ENCODE measurements at regions not wholly inside any gene's neighbourhood (a gene's known extent, or its start where the extent isn't known, plus 50 kb on each side); places are given as distances from the start of the nearest gene placed in this dataset.

GRCh38 chr6:104305206-104305605 is 554.5 kb downstream of the HACE1 start:
- no peak for DNase-seq

GRCh38 chr6:104301951-104302350 is 557.8 kb downstream of the HACE1 start:
- DNase-seq: no peak

GRCh38 chr6:104286641-104287040 is 573.1 kb downstream of the HACE1 start:
- no peak for DNase-seq

GRCh38 chr6:104284872-104285271 is 574.8 kb downstream of the HACE1 start:
- DNase-seq: no peak

- no peak for DNase-seq
Observed at GRCh38 chr6:104282581-104282980, 577.1 kb downstream of the HACE1 start.

GRCh38 chr6:104281370-104281769 is 578.3 kb downstream of the HACE1 start:
- no peak for DNase-seq

- DNase-seq: no peak
Observed at GRCh38 chr6:104268389-104268788, 591.3 kb downstream of the HACE1 start.

- no peak for DNase-seq
Observed at GRCh38 chr6:104266922-104267321, 592.8 kb downstream of the HACE1 start.

- peak; percentile 42 for DNase-seq
Observed at GRCh38 chr6:104256646-104257045, 603.1 kb downstream of the HACE1 start.

GRCh38 chr6:104253236-104253635 is 606.5 kb downstream of the HACE1 start:
- DNase-seq: no peak

GRCh38 chr6:104252276-104252675 is 607.4 kb downstream of the HACE1 start:
- DNase-seq: no peak

GRCh38 chr6:104251651-104252050 is 608.1 kb downstream of the HACE1 start:
- no peak for DNase-seq

- DNase-seq: no peak
Observed at GRCh38 chr6:104240865-104241264, 618.9 kb downstream of the HACE1 start.

GRCh38 chr6:104239971-104240370 is 619.7 kb downstream of the HACE1 start:
- DNase-seq: no peak

GRCh38 chr6:104229057-104229456 is 630.7 kb downstream of the HACE1 start:
- peak; percentile 42 for DNase-seq

- no peak for DNase-seq
Observed at GRCh38 chr6:104227508-104227907, 632.2 kb downstream of the HACE1 start.

- no peak for DNase-seq
Observed at GRCh38 chr6:104226790-104227446, 632.8 kb downstream of the HACE1 start.

- no peak for DNase-seq
Observed at GRCh38 chr6:104218116-104218515, 641.6 kb downstream of the HACE1 start.

- no peak for DNase-seq
Observed at GRCh38 chr6:104214901-104215300, 644.8 kb downstream of the HACE1 start.

- DNase-seq: no peak
Observed at GRCh38 chr6:104212977-104213668, 646.6 kb downstream of the HACE1 start.

- DNase-seq: no peak
Observed at GRCh38 chr6:104207635-104208034, 652.1 kb downstream of the HACE1 start.

- DNase-seq: no peak
Observed at GRCh38 chr6:104201557-104201956, 658.2 kb downstream of the HACE1 start.

- no peak for DNase-seq
Observed at GRCh38 chr6:104187616-104188015, 672.1 kb downstream of the HACE1 start.

GRCh38 chr6:104186831-104187230 is 672.9 kb downstream of the HACE1 start:
- no peak for DNase-seq
